T-helper 1 cell treated with Interleukin-12 subunit alpha and Interleukin-12 subunit beta and Interleukin-4 antibody, amounts not matched to agents 30 μg/mL and 1 μg/mL, for 36 hours (primary cell): ENCODE measurements at regions not wholly inside any gene's neighbourhood (a gene's known extent, or its start where the extent isn't known, plus 50 kb on each side); places are given as distances from the start of the nearest gene placed in this dataset.

Experiments
- H3K27ac Mint-ChIP-seq: one replicate; pipeline ENCODE4 v1.8.0; 2021; ENCODE audit warnings: mild to moderate bottlenecking, mixed read lengths
- H3K27me3 Mint-ChIP-seq: one replicate; pipeline ENCODE4 v1.8.0; 2021; ENCODE audit warnings: low read depth, mixed read lengths
- H3K36me3 Mint-ChIP-seq: one replicate; pipeline ENCODE4 v1.8.0; 2021; ENCODE audit warnings: low read depth, mixed read lengths
- H3K4me1 Mint-ChIP-seq: one replicate; pipeline ENCODE4 v1.8.0; 2021; ENCODE audit warnings: low read depth, mixed read lengths
- H3K4me3 Mint-ChIP-seq: one replicate; pipeline ENCODE4 v1.8.0; 2021; ENCODE audit warnings: mild to moderate bottlenecking, moderate library complexity, mixed read lengths
- H3K9me3 Mint-ChIP-seq: one replicate; pipeline ENCODE4 v1.8.0; 2021; ENCODE audit warnings: mixed read lengths

DNA sequence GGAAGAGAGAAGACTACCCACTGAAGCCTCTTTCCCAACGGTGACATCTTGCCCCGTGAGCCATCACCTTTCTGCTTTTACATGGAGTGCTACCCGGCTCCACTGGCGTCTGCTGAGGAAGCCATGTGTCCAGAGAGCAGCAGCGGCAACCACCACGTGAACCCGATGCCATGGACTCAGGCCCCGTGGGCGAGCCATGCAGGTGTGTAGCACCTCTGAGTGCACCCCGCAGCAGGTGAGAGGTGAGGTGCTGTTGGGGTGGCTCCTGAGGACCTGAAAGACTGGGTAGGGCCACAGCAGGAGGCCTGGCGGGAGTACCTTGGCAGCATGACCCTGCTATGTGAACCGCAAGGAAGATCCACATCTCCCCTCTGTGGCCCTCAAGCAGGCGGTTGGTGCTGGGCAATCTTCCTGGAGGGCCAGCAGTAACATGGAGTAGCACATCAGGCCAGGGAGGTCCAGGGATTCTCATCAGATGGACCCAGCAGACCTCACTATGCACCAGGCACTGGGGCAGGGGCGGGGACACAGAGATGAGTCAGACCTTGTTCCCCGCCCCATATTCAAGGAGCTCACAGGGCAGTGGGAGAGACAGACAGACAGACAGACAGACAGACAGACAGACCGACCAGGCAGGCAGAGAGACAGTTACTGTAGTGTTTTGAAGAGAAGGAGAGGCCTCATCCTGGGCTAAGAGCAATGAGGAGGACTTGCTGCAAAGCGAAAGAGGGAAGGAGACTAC lies 129.6 kb downstream of the PAPOLA start:
- H3K4me1 Mint-ChIP-seq: no peaks in the 10 kb centered on the region
- no peak overlapping the region for H3K27ac Mint-ChIP-seq
- no peak overlapping the region for H3K4me3 Mint-ChIP-seq
- H3K27me3 Mint-ChIP-seq: no peaks in the 10 kb centered on the region
- H3K9me3 Mint-ChIP-seq: no peaks in the 10 kb centered on the region
- no peaks in the 10 kb centered on the region for H3K36me3 Mint-ChIP-seq

DNA sequence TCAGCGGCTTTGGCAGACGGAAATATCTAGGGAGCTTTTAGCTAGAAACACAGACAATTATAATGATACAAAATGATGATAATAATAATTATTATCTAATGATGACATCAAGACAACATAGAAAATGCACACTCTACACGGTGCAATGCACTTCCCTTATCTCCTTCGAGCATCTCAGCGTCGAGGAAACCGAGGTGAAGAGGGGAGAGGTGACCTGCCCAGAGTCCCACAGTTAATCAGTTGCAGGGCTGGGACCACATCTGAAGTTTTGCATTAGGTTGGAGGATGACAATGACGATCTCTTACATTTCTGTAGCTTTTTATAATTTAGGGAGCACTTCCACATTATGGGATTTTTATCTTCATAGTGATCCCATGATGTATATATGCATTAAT lies 130.2 kb downstream of the PAPOLA start:
- Mint-ChIP-seq H3K4me3 (no peak overlapping the region), H3K36me3 (no peaks in the 10 kb centered on the region), H3K27ac (no peak overlapping the region), H3K4me1 (no peaks in the 10 kb centered on the region), H3K9me3 (no peaks in the 10 kb centered on the region), H3K27me3 (no peaks in the 10 kb centered on the region)

DNA sequence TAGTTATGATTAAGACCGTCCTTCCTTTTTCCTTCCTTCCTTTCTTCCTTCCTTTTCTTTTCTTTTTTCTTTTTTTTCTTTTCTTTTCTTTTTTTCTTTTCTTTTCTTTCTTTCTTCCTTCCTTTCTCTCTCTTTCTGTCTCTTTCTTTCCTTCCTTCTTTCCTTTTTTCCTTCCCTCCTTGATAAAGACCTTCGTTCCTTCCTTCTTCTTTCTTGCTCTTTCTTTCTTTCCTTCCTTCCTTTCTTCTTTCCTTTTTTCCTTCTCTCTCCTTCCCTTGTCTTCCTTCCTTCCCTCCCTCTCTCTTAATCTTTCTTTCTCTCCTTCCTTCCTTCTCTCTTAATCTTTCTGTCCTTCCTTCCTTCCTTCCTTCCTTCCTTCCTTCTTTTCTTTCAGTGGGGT lies 130.9 kb downstream of the PAPOLA start:
- no peak overlapping the region for H3K4me3 Mint-ChIP-seq
- no peak overlapping the region for H3K27ac Mint-ChIP-seq
- no peaks in the 10 kb centered on the region for H3K27me3 Mint-ChIP-seq
- H3K36me3 Mint-ChIP-seq: no peaks in the 10 kb centered on the region
- H3K4me1 Mint-ChIP-seq: no peaks in the 10 kb centered on the region
- H3K9me3 Mint-ChIP-seq: no peaks in the 10 kb centered on the region

DNA sequence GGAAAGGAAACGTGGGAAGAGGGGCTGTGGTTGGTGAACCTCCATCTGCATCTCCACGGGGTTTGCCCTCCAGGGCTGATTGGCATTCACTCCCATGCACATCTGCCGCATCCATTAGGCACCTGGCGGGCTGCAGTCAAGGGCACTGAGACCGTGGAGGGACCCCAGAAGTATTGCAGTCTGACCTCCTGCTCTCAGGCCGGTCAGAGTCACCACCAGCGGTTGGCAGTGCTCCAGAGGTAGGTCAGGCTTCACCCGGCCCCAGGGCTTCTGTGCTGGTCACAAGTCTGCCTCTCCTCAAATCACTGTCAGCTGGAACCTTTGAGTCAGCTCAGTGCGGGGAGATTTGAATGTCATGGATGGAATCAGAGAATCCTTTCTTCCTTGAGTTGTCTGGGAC lies 132.3 kb downstream of the PAPOLA start:
- Mint-ChIP-seq H3K36me3 (no peaks in the 10 kb centered on the region), H3K4me1 (no peaks in the 10 kb centered on the region), H3K4me3 (no peak overlapping the region)

DNA sequence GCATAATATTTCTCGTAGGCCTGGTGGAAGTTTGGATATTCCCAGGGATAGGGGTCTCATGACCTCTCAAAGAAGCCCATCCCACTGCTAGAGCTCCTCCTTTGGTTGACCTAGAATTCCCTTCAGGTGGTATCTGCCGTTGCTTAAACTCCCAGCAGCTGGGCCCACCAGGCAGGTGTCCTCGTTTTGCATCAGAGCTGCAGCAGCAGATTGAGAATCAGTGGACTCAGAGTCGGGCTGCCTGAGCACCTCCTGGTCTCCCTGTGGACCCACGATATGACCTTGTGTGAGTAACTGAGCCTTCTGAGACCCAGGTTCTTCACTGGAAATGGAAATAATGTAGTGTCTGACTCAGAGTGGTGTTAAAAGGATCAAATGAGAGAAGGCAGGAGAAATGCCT lies 132.7 kb downstream of the PAPOLA start:
- no peaks in the 10 kb centered on the region for H3K4me1 Mint-ChIP-seq
- H3K36me3 Mint-ChIP-seq: no peaks in the 10 kb centered on the region
- H3K9me3 Mint-ChIP-seq: no peaks in the 10 kb centered on the region
- H3K27me3 Mint-ChIP-seq: no peaks in the 10 kb centered on the region
- no peak overlapping the region for H3K4me3 Mint-ChIP-seq
- no peak overlapping the region for H3K27ac Mint-ChIP-seq

More for the DNA sequence above, 132.3 kb downstream of the PAPOLA start:
- Mint-ChIP-seq H3K27me3 (no peaks in the 10 kb centered on the region), H3K9me3 (no peaks in the 10 kb centered on the region), H3K27ac (no peak overlapping the region)

- Mint-ChIP-seq H3K27ac (no peak overlapping the region), H3K27me3 (no peaks in the 10 kb centered on the region), H3K4me3 (no peak overlapping the region), H3K4me1 (no peaks in the 10 kb centered on the region), H3K36me3 (no peaks in the 10 kb centered on the region), H3K9me3 (no peaks in the 10 kb centered on the region)
These were observed 133.7 kb downstream of the PAPOLA start for GRCh38 chr14:96635850-96636249.

- H3K27ac Mint-ChIP-seq: no peak overlapping the region
- peaks cover 6% of the 10 kb centered on the region for H3K27me3 Mint-ChIP-seq
- H3K4me1 Mint-ChIP-seq: peaks cover 1% of the 10 kb centered on the region
These were observed 135.3 kb downstream of the PAPOLA start for GRCh38 chr14:96637521-96637920.

GRCh38 chr14:96638041-96638855 lies 136.1 kb downstream of the PAPOLA start:
- H3K4me1 Mint-ChIP-seq: peaks cover 1% of the 10 kb centered on the region

More at GRCh38 chr14:96637521-96637920, 135.3 kb downstream of the PAPOLA start:
- no peaks in the 10 kb centered on the region for H3K9me3 Mint-ChIP-seq
- H3K36me3 Mint-ChIP-seq: no peaks in the 10 kb centered on the region
- H3K4me3 Mint-ChIP-seq: no peak overlapping the region

DNA sequence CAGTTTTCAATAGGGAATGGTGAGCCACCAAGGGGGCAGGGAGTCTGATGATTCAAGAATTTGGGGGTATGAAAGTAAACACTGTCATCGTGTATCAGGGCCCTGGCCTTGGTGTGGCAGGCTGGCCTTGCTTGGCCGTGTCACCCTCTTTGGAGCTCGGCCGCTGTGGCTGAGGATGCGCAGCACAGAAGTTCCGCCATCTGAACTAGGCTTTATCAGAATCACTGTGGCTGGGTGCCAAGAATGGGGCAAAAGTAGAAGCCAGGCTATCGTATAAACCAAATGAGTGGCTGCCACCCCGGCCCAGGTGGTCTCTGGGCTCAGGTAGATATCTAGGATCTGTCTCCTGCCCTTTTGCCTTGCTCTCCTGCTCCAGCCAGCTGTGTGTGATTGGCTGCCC lies 137.4 kb downstream of the PAPOLA start:
- no peak overlapping the region for H3K4me3 Mint-ChIP-seq
- no peak overlapping the region for H3K27ac Mint-ChIP-seq
- H3K9me3 Mint-ChIP-seq: no peaks in the 10 kb centered on the region
- H3K36me3 Mint-ChIP-seq: no peaks in the 10 kb centered on the region
- H3K27me3 Mint-ChIP-seq: peaks cover 7% of the 10 kb centered on the region
- H3K4me1 Mint-ChIP-seq: peaks cover 1% of the 10 kb centered on the region

More at GRCh38 chr14:96638041-96638855, 136.1 kb downstream of the PAPOLA start:
- Mint-ChIP-seq H3K9me3 (no peaks in the 10 kb centered on the region), H3K27me3 (peaks cover 7% of the 10 kb centered on the region), H3K4me3 (no peak overlapping the region), H3K36me3 (no peaks in the 10 kb centered on the region), H3K27ac (no peak overlapping the region)

DNA sequence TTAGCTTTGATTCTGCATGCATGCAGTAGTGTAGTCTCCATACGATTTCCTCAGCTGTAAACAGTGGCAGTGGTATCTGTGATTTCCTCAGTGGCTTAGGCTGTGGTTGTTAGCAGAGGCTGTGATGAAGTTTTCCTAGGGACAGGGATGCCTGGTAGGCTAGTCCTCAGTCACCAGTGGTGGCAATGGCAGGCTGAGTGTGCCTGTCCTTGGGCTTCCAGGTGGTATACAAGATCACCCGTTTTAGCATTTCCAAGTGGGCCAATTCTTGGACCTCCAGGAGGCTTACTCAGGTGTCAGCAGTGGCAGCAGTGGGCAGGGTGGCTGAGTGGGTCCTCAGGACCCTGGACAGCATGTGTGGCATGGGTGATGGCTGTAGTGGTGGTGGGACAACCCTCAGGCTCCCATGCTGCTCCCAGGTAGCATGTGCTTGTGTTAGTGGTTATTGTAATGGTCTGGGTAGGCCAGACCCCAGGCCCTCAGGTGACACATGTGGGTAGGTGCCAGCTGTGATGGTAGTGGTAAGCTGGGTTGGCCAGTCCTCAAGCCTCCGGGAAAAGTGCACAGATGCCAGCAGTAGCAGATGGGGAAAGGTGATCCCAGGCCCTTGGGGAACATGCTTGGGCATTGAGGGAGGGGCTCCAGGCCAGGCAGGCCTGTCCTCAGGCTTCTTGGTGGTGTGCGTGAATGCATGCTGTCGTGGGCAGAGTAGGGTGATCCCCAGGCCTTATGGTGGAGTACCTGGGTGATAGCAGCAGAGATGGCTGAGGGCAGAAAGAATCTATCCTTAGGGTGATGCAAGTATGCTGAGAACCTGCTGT lies 146.5 kb downstream of the PAPOLA start:
- H3K36me3 Mint-ChIP-seq: no peaks in the 10 kb centered on the region
- peaks cover 3% of the 10 kb centered on the region for H3K9me3 Mint-ChIP-seq
- no peak overlapping the region for H3K4me3 Mint-ChIP-seq
- H3K27ac Mint-ChIP-seq: no peak overlapping the region
- no peaks in the 10 kb centered on the region for H3K4me1 Mint-ChIP-seq
- H3K27me3 Mint-ChIP-seq: peaks cover 28% of the 10 kb centered on the region

GRCh38 chr14:96649327-96649601 lies 147.1 kb downstream of the PAPOLA start:
- H3K27ac Mint-ChIP-seq: no peak overlapping the region
- H3K36me3 Mint-ChIP-seq: no peaks in the 10 kb centered on the region
- no peak overlapping the region for H3K4me3 Mint-ChIP-seq

DNA sequence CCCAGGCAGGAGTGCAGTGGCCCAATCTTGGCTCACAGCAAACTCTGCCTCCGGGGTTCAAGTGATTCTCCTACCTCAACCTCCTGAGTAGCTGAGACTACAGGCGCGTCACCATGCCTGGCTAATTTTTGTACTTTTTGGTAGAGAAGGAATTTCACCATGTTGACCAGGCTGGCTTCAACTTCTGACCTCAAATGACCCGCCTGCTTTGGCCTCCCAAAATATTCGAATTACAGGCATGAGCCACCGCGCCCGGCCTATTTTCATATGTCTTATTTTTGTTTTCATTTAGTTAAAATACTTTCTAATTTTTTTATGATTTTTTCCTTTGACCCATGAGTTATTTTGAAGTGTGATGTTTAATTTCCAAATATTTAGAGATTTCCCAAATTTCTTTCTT lies 143.6 kb upstream of the VRK1 start:
- H3K27me3 Mint-ChIP-seq: peaks cover 34% of the 10 kb centered on the region
- no peak overlapping the region for H3K27ac Mint-ChIP-seq
- H3K36me3 Mint-ChIP-seq: no peaks in the 10 kb centered on the region
- H3K4me1 Mint-ChIP-seq: no peaks in the 10 kb centered on the region
- no peaks in the 10 kb centered on the region for H3K9me3 Mint-ChIP-seq
- no peak overlapping the region for H3K4me3 Mint-ChIP-seq

More at GRCh38 chr14:96649327-96649601, 147.1 kb downstream of the PAPOLA start:
- Mint-ChIP-seq H3K9me3 (peaks cover 3% of the 10 kb centered on the region), H3K4me1 (no peaks in the 10 kb centered on the region), H3K27me3 (peaks cover 28% of the 10 kb centered on the region)

GRCh38 chr14:96658611-96659010 lies 138.6 kb upstream of the VRK1 start:
- Mint-ChIP-seq H3K9me3 (no peaks in the 10 kb centered on the region), H3K36me3 (no peaks in the 10 kb centered on the region), H3K4me1 (no peaks in the 10 kb centered on the region), H3K27me3 (peaks cover 37% of the 10 kb centered on the region), H3K4me3 (no peak overlapping the region), H3K27ac (no peak overlapping the region)

GRCh38 chr14:96660123-96660522 lies 137.1 kb upstream of the VRK1 start:
- H3K27ac Mint-ChIP-seq: no peak overlapping the region
- H3K27me3 Mint-ChIP-seq: peaks cover 38% of the 10 kb centered on the region
- no peak overlapping the region for H3K4me3 Mint-ChIP-seq
- H3K4me1 Mint-ChIP-seq: no peaks in the 10 kb centered on the region
- no peaks in the 10 kb centered on the region for H3K9me3 Mint-ChIP-seq
- H3K36me3 Mint-ChIP-seq: no peaks in the 10 kb centered on the region
